Stomach (tissue), 4 donors: ENCODE measurements at regions not wholly inside any gene's neighbourhood (a gene's known extent, or its start where the extent isn't known, plus 50 kb on each side); places are given as distances from the start of the nearest gene placed in this dataset.

Experiments
- EP300 ChIP-seq: sonication (generic); formaldehyde crosslinking; IDR thresholded peaks from one replicate; pipeline ENCODE4 v1.6.1; 2017; ENCODE audit warnings: antibody characterized with exemption
- POLR2A ChIP-seq, 4 donors: fragments of 450-650 bp; IDR thresholded peaks; one replicate each; pipeline ENCODE4 v1.6.1; 2016; ENCODE audit warnings: antibody characterized with exemption in 4 of 4, control low read depth in 2 of 4, mild to moderate bottlenecking in 1 of 4, moderate library complexity in 1 of 4
- POLR2AphosphoS5 ChIP-seq, 3 donors: sonication (generic); formaldehyde crosslinking; IDR thresholded peaks; one replicate each; pipeline ENCODE4 v1.6.1; 2016; ENCODE audit warnings: antibody characterized with exemption in 3 of 3
- TF ChIP-seq, protein P1 (sequence below), 7 experiments: fragments of 450-650 bp in 4 of 7; fragments of 200-600 bp in 3 of 7; sonication (generic) in 3 of 7; IDR thresholded peaks; one replicate each; pipeline ENCODE4 v1.5.1; 2016 to 2019; ENCODE audit warnings: antibody characterized with exemption in 7 of 7, control low read depth in 2 of 7, mild to moderate bottlenecking in 1 of 7

DNA sequence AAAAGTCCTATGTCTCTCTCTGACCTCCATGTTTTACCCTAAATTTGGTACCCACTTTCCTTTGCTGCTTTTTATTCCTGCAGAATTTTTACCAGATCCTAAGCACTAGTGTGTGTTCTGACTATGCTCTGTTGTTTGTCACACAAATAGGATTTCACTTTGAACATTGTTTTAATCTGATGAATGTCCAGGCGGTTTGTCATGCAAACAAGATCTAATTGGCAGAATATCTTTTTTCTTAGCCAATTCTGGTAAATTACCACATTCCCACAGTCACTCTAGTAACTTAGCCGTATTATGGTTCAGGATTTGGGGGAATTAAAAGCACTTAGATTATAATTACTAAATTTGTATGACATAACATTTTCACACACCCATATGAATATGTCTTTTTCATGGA is 557.2 kb upstream of the BOD1L1 start:
- TF ChIP-seq POLR2AphosphoS5 (IDR thresholded peaks at IDR 0.05) (no peak), POLR2A (IDR thresholded peaks at IDR 0.05) (no peak), EP300 (no peak)
- TF ChIP-seq, protein P1, sequence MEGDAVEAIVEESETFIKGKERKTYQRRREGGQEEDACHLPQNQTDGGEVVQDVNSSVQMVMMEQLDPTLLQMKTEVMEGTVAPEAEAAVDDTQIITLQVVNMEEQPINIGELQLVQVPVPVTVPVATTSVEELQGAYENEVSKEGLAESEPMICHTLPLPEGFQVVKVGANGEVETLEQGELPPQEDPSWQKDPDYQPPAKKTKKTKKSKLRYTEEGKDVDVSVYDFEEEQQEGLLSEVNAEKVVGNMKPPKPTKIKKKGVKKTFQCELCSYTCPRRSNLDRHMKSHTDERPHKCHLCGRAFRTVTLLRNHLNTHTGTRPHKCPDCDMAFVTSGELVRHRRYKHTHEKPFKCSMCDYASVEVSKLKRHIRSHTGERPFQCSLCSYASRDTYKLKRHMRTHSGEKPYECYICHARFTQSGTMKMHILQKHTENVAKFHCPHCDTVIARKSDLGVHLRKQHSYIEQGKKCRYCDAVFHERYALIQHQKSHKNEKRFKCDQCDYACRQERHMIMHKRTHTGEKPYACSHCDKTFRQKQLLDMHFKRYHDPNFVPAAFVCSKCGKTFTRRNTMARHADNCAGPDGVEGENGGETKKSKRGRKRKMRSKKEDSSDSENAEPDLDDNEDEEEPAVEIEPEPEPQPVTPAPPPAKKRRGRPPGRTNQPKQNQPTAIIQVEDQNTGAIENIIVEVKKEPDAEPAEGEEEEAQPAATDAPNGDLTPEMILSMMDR (IDR thresholded peaks at IDR 0.05), result no peak
